H1 (cell line): ENCODE measurements at regions not wholly inside any gene's neighbourhood (a gene's known extent, or its start where the extent isn't known, plus 50 kb on each side); places are given as distances from the start of the nearest gene placed in this dataset.

ENCODE experiments used
- CTCF ChIA-PET: fragments of 300-600 bp; sonication (Branson Sonifier 250); formaldehyde crosslinking; loops from one replicate; lab custom pipeline; 2021; ENCODE audit not compliant: partially characterized antibody; lab: Charles Lee
- POLR2A ChIA-PET: fragments of 300-600 bp; sonication (Branson Sonifier 250); formaldehyde crosslinking; loops from one replicate; lab custom pipeline; 2021; ENCODE audit warnings: inconsistent platforms; ENCODE audit not compliant: partially characterized antibody; lab: Charles Lee
- DNase-seq, 2 experiments: peaks; one replicate each; pipeline versions ENCODE4 v3.0.0 to v3.0.0-alpha.2; 2010 to 2022; ENCODE audit warnings: low spot score in 2 of 2, low read depth in 1 of 2, mixed read lengths in 1 of 2
- FAIRE-seq: peaks from 2 replicates; lab custom pipeline; 2011; peaks lifted over from hg19 to GRCh38; lab: Jason Lieb, UNC
- H2AFZ ChIP-seq: 2 replicates; pipeline ENCODE4 v1.8.1; 2012; ENCODE audit warnings: low read length, inconsistent platforms
- H2AK5ac ChIP-seq: 2 replicates; pipeline ENCODE4 v1.6.1; 2013; ENCODE audit warnings: low read depth, low read length
- H2BK120ac ChIP-seq: replicated peaks from 2 replicates; pipeline ENCODE3; 2013; ENCODE audit warnings: low read depth, low read length, inconsistent platforms
- H2BK12ac ChIP-seq: 2 replicates; pipeline ENCODE4 v1.6.1; 2013; ENCODE audit warnings: low read depth, low read length
- H2BK15ac ChIP-seq: 2 replicates; pipeline ENCODE4 v1.6.1; 2013; ENCODE audit warnings: low read length
- H2BK20ac ChIP-seq: 2 replicates; pipeline ENCODE4 v1.6.1; 2013; ENCODE audit warnings: low read length
- H2BK5ac ChIP-seq: 2 replicates; pipeline ENCODE4 v1.6.1; 2013; ENCODE audit warnings: low read depth, low read length
- H3K14ac ChIP-seq: 2 replicates; pipeline ENCODE4 v1.6.1; 2013; ENCODE audit warnings: inconsistent platforms; ENCODE audit not compliant: insufficient read length
- H3K18ac ChIP-seq: 2 replicates; pipeline ENCODE4 v1.6.1; 2013; ENCODE audit warnings: low read length; ENCODE audit errors: extremely low read depth
- H3K23ac ChIP-seq: 2 replicates; pipeline ENCODE4 v1.6.1; 2013; ENCODE audit warnings: inconsistent platforms; ENCODE audit not compliant: insufficient read length
- H3K23me2 ChIP-seq: 2 replicates; pipeline ENCODE4 v1.6.1; 2013; ENCODE audit warnings: low read depth, low read length
- H3K27ac ChIP-seq: 2 replicates; pipeline ENCODE4 v1.6.1; 2011; ENCODE audit warnings: low read depth, low read length, inconsistent platforms
- H3K27me3 ChIP-seq, 4 experiments: replicated peaks in 1 of 4; 1 replicate in 1 of 4; 2 replicates in 3 of 4; pipeline versions ENCODE4 v1.6.1 to v1.8.1; 2011 to 2013; ENCODE audit warnings: low read length in 3 of 4, mild to moderate bottlenecking in 3 of 4, inconsistent platforms in 2 of 4, mixed read lengths in 2 of 4, moderate library complexity in 1 of 4; ENCODE audit not compliant: control insufficient read depth in 3 of 4, insufficient read depth in 3 of 4; ENCODE audit errors: extremely low read depth in 1 of 4
- H3K36me3 ChIP-seq, 4 experiments: 2 replicates each; pipeline versions ENCODE4 v1.6.1 to v1.8.1; 2011 to 2013; ENCODE audit warnings: mild to moderate bottlenecking in 4 of 4, low read length in 3 of 4, moderate library complexity in 2 of 4, control low read depth in 1 of 4, inconsistent platforms in 1 of 4; ENCODE audit not compliant: insufficient read depth in 4 of 4, control insufficient read depth in 2 of 4
- H3K4ac ChIP-seq: replicated peaks from 2 replicates; pipeline ENCODE3; 2013; ENCODE audit warnings: low read length, low read depth, mixed read lengths, inconsistent platforms; ENCODE audit not compliant: insufficient read length
- H3K4me1 ChIP-seq, 4 experiments: replicated peaks in 1 of 4; 1 replicate in 1 of 4; 2 replicates in 3 of 4; pipeline versions ENCODE4 v1.6.1 to v1.8.1; 2011 to 2013; ENCODE audit warnings: low read length in 3 of 4, inconsistent platforms in 2 of 4, mixed read lengths in 1 of 4; ENCODE audit not compliant: insufficient read depth in 4 of 4, control insufficient read depth in 3 of 4
- H3K4me2 ChIP-seq, 2 experiments: 2 replicates each; pipeline versions ENCODE4 v1.6.1 to v1.8.1; 2011 to 2013; ENCODE audit warnings: low read depth in 2 of 2, low read length in 2 of 2, control low read depth in 1 of 2, inconsistent platforms in 1 of 2, mild to moderate bottlenecking in 1 of 2; ENCODE audit not compliant: insufficient read depth in 1 of 2
- H3K4me3 ChIP-seq, 4 experiments: fragments of 200-600, 300-600 bp in 1 of 4; sonication (generic), shearing (Covaris generic), sonication (Bioruptor Twin) in 1 of 4; 2 replicates each; pipeline versions ENCODE4 v1.5.1 to v1.8.1; 2011 to 2016; ENCODE audit warnings: low read length in 4 of 4, low read depth in 3 of 4, control low read depth in 2 of 4, inconsistent platforms in 2 of 4, mild to moderate bottlenecking in 2 of 4, mixed read lengths in 1 of 4, moderate library complexity in 1 of 4; ENCODE audit not compliant: insufficient read depth in 2 of 4; ENCODE audit errors: extremely low read depth in 1 of 4
- H3K56ac ChIP-seq: replicated peaks from 2 replicates; pipeline ENCODE3; 2013; ENCODE audit warnings: low read depth, mild to moderate bottlenecking, mixed read lengths, low read length, inconsistent platforms; ENCODE audit not compliant: insufficient read length
- H3K79me1 ChIP-seq: 2 replicates; pipeline ENCODE4 v1.6.1; 2013; ENCODE audit warnings: low read depth, low read length, control low read depth
- H3K79me2 ChIP-seq, 2 experiments: 2 replicates each; pipeline versions ENCODE4 v1.6.1 to v1.8.1; 2012 to 2013; ENCODE audit warnings: low read length in 2 of 2, mild to moderate bottlenecking in 2 of 2, inconsistent platforms in 1 of 2; ENCODE audit not compliant: insufficient read depth in 2 of 2, control insufficient read depth in 1 of 2
- H3K9ac ChIP-seq, 4 experiments: replicated peaks in 1 of 4; 1 replicate in 1 of 4; 2 replicates in 3 of 4; pipeline versions ENCODE4 v1.6.1 to v1.8.1; 2011 to 2013; ENCODE audit warnings: low read depth in 3 of 4, low read length in 3 of 4, control low read depth in 2 of 4, mild to moderate bottlenecking in 2 of 4, moderate library complexity in 2 of 4, inconsistent platforms in 1 of 4; ENCODE audit errors: extremely low read depth in 1 of 4
- H3K9me3 ChIP-seq, 2 experiments: 2 replicates each; pipeline versions ENCODE4 v1.6.1 to v1.8.1; 2012 to 2013; ENCODE audit warnings: mild to moderate bottlenecking in 2 of 2, moderate library complexity in 2 of 2, control low read depth in 1 of 2, inconsistent platforms in 1 of 2, low read depth in 1 of 2, low read length in 1 of 2, mixed read lengths in 1 of 2; ENCODE audit not compliant: insufficient read depth in 2 of 2
- H4K20me1 ChIP-seq, 2 experiments: replicated peaks in 1 of 2; 2 replicates each; pipeline versions ENCODE3 to v1.8.1; 2011 to 2013; ENCODE audit warnings: inconsistent platforms in 2 of 2, low read length in 2 of 2, mild to moderate bottlenecking in 1 of 2; ENCODE audit not compliant: insufficient read depth in 2 of 2, control insufficient read depth in 1 of 2
- H4K5ac ChIP-seq: 2 replicates; pipeline ENCODE4 v1.6.1; 2013; ENCODE audit warnings: low read length, low read depth, mixed read lengths, inconsistent platforms; ENCODE audit not compliant: insufficient read length
- H4K8ac ChIP-seq: 2 replicates; pipeline ENCODE4 v1.8.0; 2013; ENCODE audit warnings: mild to moderate bottlenecking, moderate library complexity, low read length, inconsistent platforms; ENCODE audit not compliant: insufficient read depth; ENCODE audit errors: extremely low read depth
- H4K91ac ChIP-seq: replicated peaks from 2 replicates; pipeline ENCODE3; 2013; ENCODE audit warnings: low read length, mixed read lengths, inconsistent platforms; ENCODE audit not compliant: insufficient read length
- ASH2L ChIP-seq: fragments of 200-600, 300-600 bp; sonication (generic); IDR thresholded peaks from one replicate; pipeline ENCODE4 v1.7.1; 2017; ENCODE audit warnings: low read length
- EP300 ChIP-seq, 2 experiments: IDR thresholded peaks; 1 replicate in 1 of 2; 2 replicates in 1 of 2; pipeline ENCODE4 v1.6.1; 2011 to 2012; ENCODE audit warnings: low read depth in 2 of 2, low read length in 2 of 2, mild to moderate bottlenecking in 2 of 2, borderline replicate concordance in 1 of 2, inconsistent platforms in 1 of 2, moderate library complexity in 1 of 2
- GABPA ChIP-seq: IDR thresholded peaks from 2 replicates; pipeline ENCODE4 v1.6.1; 2011; ENCODE audit warnings: mild to moderate bottlenecking, low read length, moderate library complexity, borderline replicate concordance; ENCODE audit not compliant: insufficient read depth
- KDM4A ChIP-seq: IDR thresholded peaks from one replicate; pipeline ENCODE4 v1.7.1; 2012; ENCODE audit warnings: low read depth, mild to moderate bottlenecking, moderate library complexity, low read length, inconsistent platforms; ENCODE audit not compliant: severe bottlenecking
- NANOG ChIP-seq: IDR thresholded peaks from 2 replicates; pipeline ENCODE4 v1.6.1; 2011; ENCODE audit warnings: low read length, low read depth, mild to moderate bottlenecking, inconsistent platforms; ENCODE audit not compliant: insufficient read depth, poor library complexity, severe bottlenecking
- SIN3A ChIP-seq, 2 experiments: IDR thresholded peaks in 1 of 2; conservative IDR thresholded peaks in 1 of 2; 2 replicates each; pipeline ENCODE4 v1.6.1; 2011 to 2012; ENCODE audit warnings: low read length in 2 of 2, improper control_type of control experiment in 1 of 2, low read depth in 1 of 2, mild to moderate bottlenecking in 1 of 2
- SIRT6 ChIP-seq: IDR thresholded peaks from one replicate; pipeline ENCODE4 v1.7.1; 2012; ENCODE audit warnings: low read length, inconsistent platforms
- SP1 ChIP-seq: IDR thresholded peaks from 2 replicates; pipeline ENCODE4 v1.6.1; 2011; ENCODE audit warnings: low read depth, low read length
- TCF12 ChIP-seq: IDR thresholded peaks from 2 replicates; pipeline ENCODE4 v1.6.1; 2011; ENCODE audit warnings: low read depth, mild to moderate bottlenecking, low read length
- WGBS, 2 experiments: shearing (Covaris generic) in 1 of 2; methylation state at CpG; one replicate each; pipeline versions ENCODE4 v1.1.6 to v1.1.7; 2013 to 2015; ENCODE audit warnings: low lambda C conversion rate in 2 of 2, mixed read lengths in 2 of 2, inconsistent platforms in 1 of 2, low coverage in 1 of 2, missing lambda C conversion rate in 1 of 2; ENCODE audit not compliant: insufficient replicate concordance in 2 of 2, insufficient coverage in 1 of 2, insufficient read length in 1 of 2; ENCODE audit errors: extremely low coverage in 1 of 2, missing lambda C conversion rate in 1 of 2; 5-methylcytosine and 5-hydroxymethylcytosine counted together

- no peak overlapping the region for H4K8ac ChIP-seq
- H3K23ac ChIP-seq, result no peak overlapping the region
- no peaks in the 10 kb centered on the region for H3K4me1 ChIP-seq
- ChIA-PET POLR2A (no interaction called here), CTCF (interaction anchor here (1.0 to 2.1 kb wide), 3 partner anchors 9 to 15 kb away, joined by 3 to 6 read pairs (median 4); no protein-coding TSS in a partner anchor)
- no peak overlapping the region for H2AK5ac ChIP-seq
- WGBS, 2 experiments, result 100% methylated on average over 2 of the region's 2 CpGs; no CpG with 5 or more reads in 1 of the 2 experiments
- peak overlapping the region; percentile 62; the same call in 1 of the 2 replicates for H2AFZ ChIP-seq
- no peak overlapping the region; a peak in 1 of 7 replicates for H3K9ac ChIP-seq
- no peak overlapping the region for H2BK120ac ChIP-seq
- H2BK15ac ChIP-seq, result no peak overlapping the region
- H3K14ac ChIP-seq, result no peak overlapping the region
- no peak overlapping the region for H3K4me3 ChIP-seq
- no peak overlapping the region for H4K91ac ChIP-seq
- no peaks in the 10 kb centered on the region for H3K23me2 ChIP-seq
- no peak overlapping the region for H3K27ac ChIP-seq
- no peak overlapping the region for H3K4ac ChIP-seq
- H3K36me3 ChIP-seq, result no peaks in the 10 kb centered on the region
- DNase-seq, result no peak
- no peak overlapping the region for H3K4me2 ChIP-seq
- no peak for TF ChIP-seq NANOG
- no peak for TF ChIP-seq SP1
- no peak for TF ChIP-seq KDM4A
- no peak for TF ChIP-seq EP300 (IDR thresholded peaks at IDR 0.05; ENCODE audit: borderline replicate concordance in 1 of 2, low read depth in 2 of 2, low read length in 2 of 2)
- no peak for TF ChIP-seq SIRT6
- no peak for TF ChIP-seq ASH2L
- TF ChIP-seq TCF12, result no peak
- TF ChIP-seq SIN3A (conservative IDR thresholded peaks at IDR 0.05 in 1 of 2, IDR thresholded peaks at IDR 0.05 in 1 of 2; ENCODE audit: low read depth in 1 of 2, low read length in 2 of 2), result no peak
- TF ChIP-seq GABPA, result no peak
- no peaks in the 10 kb centered on the region for H3K9me3 ChIP-seq
- no peaks in the 10 kb centered on the region for H4K20me1 ChIP-seq
- no peak overlapping the region for H2BK5ac ChIP-seq
- no peaks in the 10 kb centered on the region for H3K27me3 ChIP-seq
- no peak overlapping the region for H2BK12ac ChIP-seq
- no peak overlapping the region for H3K56ac ChIP-seq
- no peak overlapping the region for H4K5ac ChIP-seq
- FAIRE-seq, result no peak
- no peaks in the 10 kb centered on the region for H3K79me1 ChIP-seq
- no peaks in the 10 kb centered on the region for H3K79me2 ChIP-seq
- H2BK20ac ChIP-seq, result no peak overlapping the region
- no peak overlapping the region for H3K18ac ChIP-seq
Observed at GRCh38 chr18:55047546-55047945, 88.3 kb upstream of the CCDC68 start.
